ENCODE measurements at regions not wholly inside any gene's neighbourhood (a gene's known extent, or its start where the extent isn't known, plus 50 kb on each side); places are given as distances from the start of the nearest gene placed in this dataset.

GRCh38 chr21:25368531-25368930 is 238.8 kb downstream of the MRPL39 start:
- no peak for DNase-seq (ENCODE audit: low read depth)
- no peak overlapping the region for H3K4me3 ChIP-seq (ENCODE audit: low read depth, low read length)
- TF ChIP-seq CTCF (conservative IDR thresholded peaks at IDR 0.05; ENCODE audit: low read depth, low read length): no peak

- no peak overlapping the region for H3K4me3 ChIP-seq (ENCODE audit: low read depth, low read length)
- DNase-seq (ENCODE audit: low read depth): no peak
- TF ChIP-seq CTCF (conservative IDR thresholded peaks at IDR 0.05; ENCODE audit: low read depth, low read length): no peak
Observed at GRCh38 chr21:25366116-25366515, 241.2 kb downstream of the MRPL39 start.

- no peak for DNase-seq (ENCODE audit: low read depth)
- TF ChIP-seq CTCF (conservative IDR thresholded peaks at IDR 0.05; ENCODE audit: low read depth, low read length): no peak
- H3K4me3 ChIP-seq (ENCODE audit: low read depth, low read length): no peak overlapping the region
Observed at GRCh38 chr21:25362375-25363267, 244.7 kb downstream of the MRPL39 start.

- no peak for DNase-seq (ENCODE audit: low read depth)
- no peak overlapping the region for H3K4me3 ChIP-seq (ENCODE audit: low read depth, low read length)
- no peak for TF ChIP-seq CTCF (conservative IDR thresholded peaks at IDR 0.05; ENCODE audit: low read depth, low read length)
Observed at GRCh38 chr21:25361765-25362164, 245.5 kb downstream of the MRPL39 start.

- TF ChIP-seq CTCF (conservative IDR thresholded peaks at IDR 0.05; ENCODE audit: low read depth, low read length): no peak
- H3K4me3 ChIP-seq (ENCODE audit: low read depth, low read length): no peak overlapping the region
- DNase-seq (ENCODE audit: low read depth): no peak
Observed at GRCh38 chr21:25361097-25361496, 246.2 kb downstream of the MRPL39 start.

- DNase-seq (ENCODE audit: low read depth): no peak
- TF ChIP-seq CTCF (conservative IDR thresholded peaks at IDR 0.05; ENCODE audit: low read depth, low read length): peak; percentile 49
- no peak overlapping the region for H3K4me3 ChIP-seq (ENCODE audit: low read depth, low read length)
Observed at GRCh38 chr21:25360593-25360992, 246.7 kb downstream of the MRPL39 start.

GRCh38 chr21:25359724-25360123 is 247.6 kb downstream of the MRPL39 start:
- DNase-seq (ENCODE audit: low read depth): no peak
- no peak for TF ChIP-seq CTCF (conservative IDR thresholded peaks at IDR 0.05; ENCODE audit: low read depth, low read length)
- H3K4me3 ChIP-seq (ENCODE audit: low read depth, low read length): no peak overlapping the region
